ENCODE measurements at regions not wholly inside any gene's neighbourhood (a gene's known extent, or its start where the extent isn't known, plus 50 kb on each side); places are given as distances from the start of the nearest gene placed in this dataset.

- TF ChIP-seq CTCF (IDR thresholded peaks at IDR 0.05) (no peak), POLR2A (IDR thresholded peaks at IDR 0.05) (no peak)
- Histone ChIP-seq H3K4me3 (no peak overlapping the region), H3K9me3 (no peaks in the 10 kb centered on the region), H3K4me1 (no peaks in the 10 kb centered on the region), H3K27me3 (no peaks in the 10 kb centered on the region), H3K36me3 (replicated peaks in 1 of 2; ENCODE audit: insufficient read depth in 1 of 2, low read depth in 2 of 2) (no peaks in the 10 kb centered on the region), H3K27ac (no peak overlapping the region)
- WGBS, 2 donors, result 74 to 77% methylated on average over 14 of the region's 14 CpGs
- DNase-seq (no peak), ATAC-seq (no peak)
- intact Hi-C loops (cut with DNase I), result no loop called here
These were observed 82.3 kb upstream of the SIMC1 start for GRCh38 chr5:176155922-176156359.

- ATAC-seq, result no peak
- TF ChIP-seq POLR2A (IDR thresholded peaks at IDR 0.05) (no peak), CTCF (IDR thresholded peaks at IDR 0.05) (no peak)
- Histone ChIP-seq H3K27ac (no peak overlapping the region), H3K4me1 (no peaks in the 10 kb centered on the region), H3K9me3 (no peaks in the 10 kb centered on the region), H3K27me3 (no peaks in the 10 kb centered on the region), H3K4me3 (no peak overlapping the region), H3K36me3 (replicated peaks in 1 of 2; ENCODE audit: insufficient read depth in 1 of 2, low read depth in 2 of 2) (no peaks in the 10 kb centered on the region)
- WGBS, 2 donors, result 72 to 74% methylated on average over 3 of the region's 3 CpGs
- no peak for DNase-seq
- intact Hi-C loops (cut with DNase I), result no loop called here
These were observed 80.6 kb upstream of the SIMC1 start for GRCh38 chr5:176157656-176158055.

GRCh38 chr5:176161431-176161830, 76.8 kb upstream of the SIMC1 start:
- DNase-seq, result no peak
- H3K27ac ChIP-seq, result no peak overlapping the region
- no peak overlapping the region for H3K4me3 ChIP-seq
- no peaks in the 10 kb centered on the region for H3K4me1 ChIP-seq
- intact Hi-C loops (cut with DNase I), result no loop called here
- H3K9me3 ChIP-seq, result no peaks in the 10 kb centered on the region
- no peaks in the 10 kb centered on the region for H3K27me3 ChIP-seq
- no peak for ATAC-seq
- no peak for TF ChIP-seq CTCF (IDR thresholded peaks at IDR 0.05)
- no peak for TF ChIP-seq POLR2A (IDR thresholded peaks at IDR 0.05)
- 71 to 77% methylated on average over 3 of the region's 3 CpGs for WGBS, 2 donors
- no peaks in the 10 kb centered on the region for H3K36me3 ChIP-seq (replicated peaks in 1 of 2; ENCODE audit: insufficient read depth in 1 of 2, low read depth in 2 of 2)

- ATAC-seq (no peak), DNase-seq (peak in 2 of 4 donors; percentile 12 to 27)
- Histone ChIP-seq H3K4me3 (no peak overlapping the region), H3K9me3 (no peaks in the 10 kb centered on the region), H3K27ac (no peak overlapping the region), H3K36me3 (replicated peaks in 1 of 2; ENCODE audit: insufficient read depth in 1 of 2, low read depth in 2 of 2) (no peaks in the 10 kb centered on the region), H3K27me3 (no peaks in the 10 kb centered on the region), H3K4me1 (no peaks in the 10 kb centered on the region)
- intact Hi-C loops (cut with DNase I), result no loop called here
- no peak for TF ChIP-seq POLR2A (IDR thresholded peaks at IDR 0.05)
- WGBS, 2 donors, result 18 to 35% methylated on average over 3 of the region's 3 CpGs
These were observed 76.0 kb upstream of the SIMC1 start for GRCh38 chr5:176162198-176162597.

- 73 to 79% methylated on average over 4 of the region's 4 CpGs for WGBS, 2 donors
- H3K36me3 ChIP-seq (replicated peaks in 1 of 2; ENCODE audit: insufficient read depth in 1 of 2, low read depth in 2 of 2), result no peaks in the 10 kb centered on the region
- H3K4me3 ChIP-seq, result no peak overlapping the region
- ATAC-seq, result no peak
- H3K27ac ChIP-seq, result no peak overlapping the region
- DNase-seq, result no peak
- H3K27me3 ChIP-seq, result no peaks in the 10 kb centered on the region
- no peaks in the 10 kb centered on the region for H3K9me3 ChIP-seq
- intact Hi-C loops (cut with DNase I), result no loop called here
- TF ChIP-seq CTCF (IDR thresholded peaks at IDR 0.05) (no peak), POLR2A (IDR thresholded peaks at IDR 0.05) (no peak)
- H3K4me1 ChIP-seq, result no peaks in the 10 kb centered on the region
These were observed 75.3 kb upstream of the SIMC1 start for GRCh38 chr5:176162888-176163287.

Data from body of pancreas (tissue), 4 donors.